Gastroesophageal sphincter (tissue), 3 donors: ENCODE measurements at regions not wholly inside any gene's neighbourhood (a gene's known extent, or its start where the extent isn't known, plus 50 kb on each side); places are given as distances from the start of the nearest gene placed in this dataset.

Source experiments
- EP300 ChIP-seq: sonication (generic); formaldehyde crosslinking; IDR thresholded peaks from one replicate; pipeline ENCODE4 v1.6.1; 2017; ENCODE audit warnings: antibody characterized with exemption, mild to moderate bottlenecking
- POLR2A ChIP-seq, 2 donors: fragments of 450-650 bp; IDR thresholded peaks; one replicate each; pipeline ENCODE4 v1.6.1; 2017; ENCODE audit warnings: antibody characterized with exemption in 2 of 2, mild to moderate bottlenecking in 2 of 2, moderate library complexity in 1 of 2
- POLR2AphosphoS5 ChIP-seq: sonication (generic); formaldehyde crosslinking; IDR thresholded peaks from one replicate; pipeline ENCODE4 v1.6.1; 2017; ENCODE audit warnings: antibody characterized with exemption
- TF ChIP-seq, protein P1 (sequence below), 4 experiments: fragments of 200-600 bp in 2 of 4; fragments of 450-650 bp in 2 of 4; sonication (generic) in 1 of 4; IDR thresholded peaks; one replicate each; pipeline ENCODE4 v1.5.1; 2017 to 2019; ENCODE audit warnings: antibody characterized with exemption in 4 of 4, mild to moderate bottlenecking in 2 of 4, moderate library complexity in 2 of 4

DNA sequence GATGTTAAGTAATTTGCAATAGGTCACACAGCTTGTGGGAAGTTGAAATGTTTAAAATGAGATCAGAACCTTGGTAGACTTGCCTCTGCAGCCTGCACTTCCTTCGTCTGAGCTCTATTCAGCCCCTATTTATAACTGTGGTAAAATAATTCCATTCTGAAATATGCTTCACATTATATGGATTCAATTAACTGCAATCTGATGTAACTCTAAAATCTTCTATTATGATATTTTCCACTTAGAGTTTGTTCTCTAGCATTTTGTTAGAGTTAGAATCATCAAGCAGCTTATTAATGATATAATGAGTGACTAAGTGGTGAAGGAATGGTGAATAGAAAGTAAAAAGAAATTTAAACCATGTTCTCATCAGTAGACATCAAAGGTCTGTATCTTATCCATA lies 139.6 kb upstream of the ARHGAP28 start:
- TF ChIP-seq, protein P1, sequence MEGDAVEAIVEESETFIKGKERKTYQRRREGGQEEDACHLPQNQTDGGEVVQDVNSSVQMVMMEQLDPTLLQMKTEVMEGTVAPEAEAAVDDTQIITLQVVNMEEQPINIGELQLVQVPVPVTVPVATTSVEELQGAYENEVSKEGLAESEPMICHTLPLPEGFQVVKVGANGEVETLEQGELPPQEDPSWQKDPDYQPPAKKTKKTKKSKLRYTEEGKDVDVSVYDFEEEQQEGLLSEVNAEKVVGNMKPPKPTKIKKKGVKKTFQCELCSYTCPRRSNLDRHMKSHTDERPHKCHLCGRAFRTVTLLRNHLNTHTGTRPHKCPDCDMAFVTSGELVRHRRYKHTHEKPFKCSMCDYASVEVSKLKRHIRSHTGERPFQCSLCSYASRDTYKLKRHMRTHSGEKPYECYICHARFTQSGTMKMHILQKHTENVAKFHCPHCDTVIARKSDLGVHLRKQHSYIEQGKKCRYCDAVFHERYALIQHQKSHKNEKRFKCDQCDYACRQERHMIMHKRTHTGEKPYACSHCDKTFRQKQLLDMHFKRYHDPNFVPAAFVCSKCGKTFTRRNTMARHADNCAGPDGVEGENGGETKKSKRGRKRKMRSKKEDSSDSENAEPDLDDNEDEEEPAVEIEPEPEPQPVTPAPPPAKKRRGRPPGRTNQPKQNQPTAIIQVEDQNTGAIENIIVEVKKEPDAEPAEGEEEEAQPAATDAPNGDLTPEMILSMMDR (IDR thresholded peaks at IDR 0.05) = no peak
- TF ChIP-seq POLR2A (IDR thresholded peaks at IDR 0.05) (no peak), POLR2AphosphoS5 (no peak), EP300 (no peak)
